Activated T-cell treated with anti-CD3 and anti-CD28 coated beads, Interleukin-2, amount 50 U/mL, for 1 hour (primary cell): ENCODE measurements at regions not wholly inside any gene's neighbourhood (a gene's known extent, or its start where the extent isn't known, plus 50 kb on each side); places are given as distances from the start of the nearest gene placed in this dataset.

Experiments used
- DNase-seq: peaks from one replicate; pipeline ENCODE4 v3.0.0-alpha.2; 2020

- no peak for DNase-seq
Measured at GRCh38 chr1:5564578-5565257, 427.5 kb downstream of the NPHP4 start.

DNA sequence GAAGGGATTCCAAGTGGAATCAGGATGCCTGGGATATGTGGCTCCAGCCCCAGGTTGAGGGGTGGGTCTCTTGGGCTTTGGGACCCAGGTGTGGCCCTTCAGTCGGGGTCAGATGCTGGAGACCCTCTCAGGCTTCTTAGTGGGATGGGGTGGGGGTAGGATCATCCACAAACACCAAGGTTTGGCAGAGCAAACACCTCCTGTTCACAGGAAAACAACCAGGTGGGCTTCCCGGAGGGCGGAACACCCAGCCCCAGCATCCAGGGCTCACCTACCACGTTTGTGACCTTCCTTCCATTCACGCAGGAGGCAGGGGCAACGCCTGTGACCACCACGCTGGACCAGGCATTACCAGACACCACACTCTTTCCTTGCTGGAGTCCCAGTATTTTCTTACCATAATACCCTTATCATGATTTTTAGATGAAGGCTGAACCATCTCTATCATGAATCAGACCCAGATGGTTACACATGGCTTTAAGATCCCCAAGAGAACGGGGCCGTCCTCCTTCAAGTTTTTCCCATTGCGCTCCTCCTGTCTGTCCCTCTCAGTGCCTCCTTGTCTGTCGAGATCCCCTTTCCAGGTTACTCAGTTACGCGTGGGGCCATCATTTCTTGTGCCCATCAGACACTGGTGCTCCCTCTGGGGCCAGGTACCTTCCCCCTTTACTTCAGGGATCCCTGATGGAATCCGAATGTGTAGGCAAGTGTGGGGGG is 428.2 kb downstream of the NPHP4 start:
- no peak for DNase-seq

- DNase-seq: no peak
Measured at GRCh38 chr1:5562769-5563168, 429.5 kb downstream of the NPHP4 start.

DNA sequence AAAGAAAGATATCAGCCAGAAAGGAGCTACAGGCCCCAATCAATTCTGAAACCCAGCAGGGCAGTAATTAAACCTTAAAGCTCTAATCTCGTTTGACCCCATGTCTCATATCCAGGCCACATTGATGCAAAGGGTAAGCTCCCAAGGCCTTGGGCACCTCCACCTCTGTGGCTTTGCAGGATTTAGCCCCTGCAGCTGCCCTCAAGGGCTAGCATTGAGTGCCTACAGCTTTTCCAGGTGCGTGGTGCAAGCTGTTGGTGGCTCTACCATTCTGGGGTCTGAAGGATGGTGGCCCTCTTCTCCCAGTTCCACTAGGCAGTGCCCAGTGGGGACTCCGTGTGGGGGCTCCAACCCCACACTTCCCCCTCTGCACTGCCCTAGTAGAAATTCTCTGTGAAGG is 429.9 kb downstream of the NPHP4 start:
- DNase-seq: no peak

DNA sequence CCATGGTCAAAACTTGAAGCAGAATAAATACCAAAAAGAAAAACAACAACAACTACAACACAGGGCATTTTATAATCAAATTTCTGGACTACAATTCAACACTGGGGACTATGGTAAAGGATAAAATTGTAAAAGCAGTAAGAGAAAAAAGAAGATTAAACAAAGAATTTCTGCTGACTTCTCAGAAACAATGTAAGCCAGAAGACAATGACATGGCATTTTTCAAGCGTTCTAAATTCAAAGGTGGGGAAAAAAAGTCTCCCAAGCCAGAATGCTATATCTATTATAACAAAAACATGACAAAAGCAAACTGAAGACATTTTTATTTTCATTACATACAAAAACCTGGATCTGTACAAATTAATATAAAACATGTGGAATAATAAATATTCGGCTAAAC is 433.1 kb downstream of the NPHP4 start:
- no peak for DNase-seq

- no peak for DNase-seq
Measured at GRCh38 chr1:5555853-5556252, 436.4 kb downstream of the NPHP4 start.

DNA sequence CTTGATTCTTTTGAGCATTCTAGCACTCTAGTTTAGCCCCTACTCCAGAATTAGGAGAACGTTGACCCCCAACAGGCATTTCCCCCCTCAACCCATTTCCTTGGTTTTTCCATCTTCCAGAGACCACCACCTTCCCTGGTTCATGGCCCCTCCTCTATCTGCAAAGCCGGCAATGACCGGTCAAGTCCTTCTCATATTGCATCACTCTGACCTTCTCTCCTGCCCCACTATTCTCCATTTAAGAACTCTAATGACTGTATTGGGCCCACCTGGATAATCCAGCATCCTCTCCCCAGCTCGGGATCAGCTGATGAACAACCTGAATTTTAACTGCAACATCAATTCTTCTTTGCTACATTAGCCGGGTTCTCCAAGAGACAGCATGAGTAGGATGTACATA is 437.4 kb downstream of the NPHP4 start:
- DNase-seq: no peak

- no peak for DNase-seq
Measured at GRCh38 chr1:5554111-5554510, 438.1 kb downstream of the NPHP4 start.

DNA sequence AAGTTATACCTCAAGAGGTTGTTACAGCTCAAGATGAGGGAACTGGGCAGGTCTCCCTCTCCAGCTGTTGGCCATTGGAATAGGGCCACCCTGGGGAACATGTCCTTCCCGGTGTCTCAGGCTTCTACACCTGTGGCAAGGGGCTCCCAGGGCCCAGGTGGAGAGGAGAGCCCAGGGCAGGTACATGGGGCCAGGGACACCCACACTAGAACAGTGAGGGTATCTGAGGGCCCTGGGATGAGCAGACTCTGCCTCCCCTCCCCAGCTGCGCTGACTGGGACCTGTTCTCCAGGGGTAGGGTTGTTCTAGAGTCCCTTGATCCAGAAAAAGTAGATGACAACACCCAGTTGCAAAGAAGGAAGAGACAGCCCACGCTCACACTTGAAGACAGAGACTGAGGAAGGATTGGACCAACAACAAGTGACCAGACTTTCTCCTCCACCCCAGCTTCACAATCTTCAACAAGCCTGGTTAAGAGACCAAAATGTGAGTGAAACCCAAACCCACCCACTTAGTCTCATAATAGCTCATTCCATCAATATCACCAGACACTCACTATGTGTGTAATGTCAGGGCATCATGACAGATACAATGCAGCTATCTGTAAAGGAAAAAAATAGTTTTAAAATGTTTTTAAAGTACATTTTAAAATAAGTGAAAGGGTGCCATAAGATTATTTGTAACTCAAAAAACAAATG is 439.3 kb downstream of the NPHP4 start:
- no peak for DNase-seq

DNA sequence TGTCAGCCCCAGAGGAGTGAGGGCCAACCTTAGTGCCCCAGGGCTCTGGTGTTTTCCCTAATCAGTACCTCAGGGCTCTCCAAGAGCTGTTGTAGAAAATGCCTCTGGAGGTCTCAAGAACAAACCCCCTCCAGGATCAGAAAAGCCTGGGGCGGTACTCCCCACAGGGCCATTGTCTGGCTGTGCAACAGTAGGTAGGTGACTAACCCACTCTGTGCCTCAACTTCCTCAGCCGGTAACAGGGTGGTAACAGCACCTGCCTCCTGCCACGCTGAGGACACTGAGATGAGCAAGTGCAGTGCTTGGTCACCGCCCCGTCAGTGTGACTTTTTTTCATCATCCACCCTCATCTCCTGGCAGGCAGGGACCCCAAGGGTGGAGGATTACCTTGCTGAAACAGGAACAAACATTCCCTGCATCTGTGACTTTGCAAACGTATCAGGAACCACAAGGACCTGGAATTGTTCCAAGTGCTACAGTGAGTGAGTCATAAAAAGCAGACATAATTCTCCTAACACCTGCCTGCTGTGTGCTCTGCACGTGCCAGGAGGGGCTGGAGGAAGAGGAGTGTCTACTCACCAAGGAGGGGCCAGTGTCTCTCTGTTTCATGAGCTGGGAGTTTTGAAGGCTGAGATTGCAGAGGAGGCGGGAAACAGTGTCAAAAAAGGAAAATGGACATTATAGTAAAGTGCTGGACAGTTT is 440.8 kb downstream of the NPHP4 start:
- DNase-seq: no peak

- DNase-seq: no peak
Measured at GRCh38 chr1:5548266-5548665, 444.0 kb downstream of the NPHP4 start.

DNA sequence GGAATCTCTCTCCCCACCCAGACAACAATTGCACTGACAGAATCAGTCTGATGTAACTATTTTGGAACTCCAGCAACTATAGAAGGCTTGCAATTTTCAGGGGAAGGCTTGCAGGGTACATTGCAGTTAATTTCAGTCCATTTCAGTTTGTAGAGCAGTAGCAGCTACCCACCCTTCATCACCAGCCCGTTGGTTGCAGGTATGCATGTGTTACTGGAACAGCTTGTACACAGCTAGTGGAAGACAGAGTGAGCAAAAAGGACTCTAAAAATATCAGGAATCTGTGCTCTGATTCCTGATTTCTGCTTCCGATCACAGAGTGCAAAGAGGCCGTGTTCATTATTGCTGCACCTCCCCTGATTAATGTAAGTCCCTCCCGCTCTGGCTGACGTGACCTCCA is 449.0 kb downstream of the NPHP4 start:
- no peak for DNase-seq

DNA sequence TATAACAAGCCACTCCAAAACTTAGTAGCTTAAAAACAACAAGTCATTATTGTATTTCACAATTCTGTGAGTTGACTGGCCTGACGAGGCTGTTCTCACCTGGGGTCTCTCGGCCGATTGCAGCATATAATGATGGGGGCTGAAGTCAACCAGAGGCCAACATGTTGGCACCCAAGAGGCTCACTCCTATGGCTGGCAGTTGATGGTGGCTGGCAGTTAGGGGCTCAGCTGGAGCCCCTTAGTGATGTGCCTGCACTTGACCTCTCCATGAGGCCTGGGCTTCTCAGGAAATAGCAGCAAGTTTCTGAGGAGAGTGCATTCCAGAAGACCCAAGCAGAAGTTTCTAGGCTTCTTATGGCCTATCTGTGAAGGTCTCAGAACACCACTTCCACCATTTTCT is 459.4 kb downstream of the NPHP4 start:
- DNase-seq: no peak

DNA sequence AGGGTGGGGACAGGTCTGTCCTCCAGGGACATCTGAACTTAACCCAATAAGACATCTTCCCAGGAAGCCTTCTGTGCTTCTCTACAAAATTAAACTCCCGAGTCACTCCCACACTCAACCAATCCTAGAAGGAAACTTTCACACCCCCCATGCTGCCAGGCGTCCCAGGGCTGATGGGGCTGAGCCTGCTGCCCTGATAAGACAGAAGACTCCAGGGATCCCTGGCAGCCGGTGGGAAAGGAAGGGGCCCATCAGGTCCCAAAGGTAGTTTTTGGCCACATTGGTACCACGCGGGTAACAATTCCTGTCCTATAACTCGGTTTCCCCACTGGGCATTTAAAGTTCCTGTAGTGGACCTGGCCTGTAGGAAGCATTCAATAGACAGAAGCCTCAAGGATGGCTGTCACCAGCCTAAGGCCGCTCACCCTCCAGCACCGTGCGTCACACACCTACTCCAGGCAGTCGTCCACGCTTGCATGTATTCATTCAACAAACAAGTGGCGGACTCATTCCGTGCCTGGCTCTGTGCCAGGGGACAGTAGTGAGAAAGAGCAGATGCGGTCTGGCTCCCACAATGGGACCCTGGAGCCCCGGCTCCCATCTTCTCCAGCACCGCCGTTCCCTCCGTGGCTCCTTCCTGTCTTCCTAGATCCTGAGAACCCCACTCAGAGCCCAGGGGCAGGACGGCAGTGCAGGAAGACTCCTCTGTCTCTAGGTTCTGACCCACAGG is 465.2 kb downstream of the NPHP4 start:
- no peak for DNase-seq

DNA sequence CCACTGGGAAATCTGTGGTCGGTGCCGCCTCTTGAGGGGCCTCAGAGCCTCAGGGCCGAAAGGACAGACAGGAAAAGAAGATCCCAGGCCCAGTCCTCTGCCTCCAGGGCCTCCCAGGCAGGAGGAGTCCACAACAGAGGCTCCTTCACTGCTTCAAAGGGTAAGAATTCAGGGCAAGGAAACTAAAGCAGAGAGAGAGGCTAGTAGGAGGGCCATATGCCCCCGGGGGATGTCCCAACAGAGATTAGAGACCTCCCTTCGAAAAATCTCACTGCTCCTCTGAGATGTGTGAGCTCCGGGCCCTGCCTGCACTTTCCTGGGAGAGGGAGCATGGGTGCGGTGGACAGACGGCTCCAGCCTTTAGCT is 465.9 kb downstream of the NPHP4 start:
- DNase-seq: no peak

DNA sequence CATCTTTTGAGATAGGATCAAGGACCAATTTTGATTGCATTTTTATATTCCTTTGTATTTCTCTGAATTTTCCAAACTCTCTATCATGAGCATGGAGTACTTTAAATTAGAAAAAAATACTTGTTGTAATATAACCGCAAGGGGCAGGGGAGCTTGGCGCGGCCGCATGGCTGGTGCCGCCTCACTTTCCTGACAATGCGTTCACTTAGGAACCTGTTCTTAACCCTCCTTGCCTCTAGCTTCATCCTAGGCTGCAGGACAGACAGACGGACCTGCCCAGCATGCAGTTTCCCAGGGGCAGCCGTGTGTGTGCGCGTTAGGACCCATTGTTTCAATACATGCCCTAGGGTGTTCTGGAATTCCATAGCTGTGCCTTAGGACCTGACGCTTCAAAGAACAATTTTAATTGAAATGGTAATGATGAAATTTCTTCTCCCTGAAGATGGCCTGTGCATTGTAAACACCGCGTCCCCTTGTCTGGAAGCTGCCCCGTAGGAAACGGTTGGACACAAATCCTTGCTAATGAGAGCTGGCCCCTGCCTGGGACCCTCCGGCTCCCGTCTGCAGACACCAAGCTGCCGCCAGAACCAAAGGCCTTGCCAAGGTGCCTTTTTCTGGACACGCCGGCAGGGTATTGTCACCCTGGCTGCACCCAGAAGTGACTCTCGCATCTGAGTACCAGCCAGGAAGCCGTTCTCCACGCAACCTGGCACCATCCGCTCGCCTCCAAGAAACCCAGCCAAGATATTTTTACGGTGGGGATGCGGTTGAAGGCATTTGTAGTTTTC is 466.4 kb downstream of the NPHP4 start:
- DNase-seq: no peak

DNA sequence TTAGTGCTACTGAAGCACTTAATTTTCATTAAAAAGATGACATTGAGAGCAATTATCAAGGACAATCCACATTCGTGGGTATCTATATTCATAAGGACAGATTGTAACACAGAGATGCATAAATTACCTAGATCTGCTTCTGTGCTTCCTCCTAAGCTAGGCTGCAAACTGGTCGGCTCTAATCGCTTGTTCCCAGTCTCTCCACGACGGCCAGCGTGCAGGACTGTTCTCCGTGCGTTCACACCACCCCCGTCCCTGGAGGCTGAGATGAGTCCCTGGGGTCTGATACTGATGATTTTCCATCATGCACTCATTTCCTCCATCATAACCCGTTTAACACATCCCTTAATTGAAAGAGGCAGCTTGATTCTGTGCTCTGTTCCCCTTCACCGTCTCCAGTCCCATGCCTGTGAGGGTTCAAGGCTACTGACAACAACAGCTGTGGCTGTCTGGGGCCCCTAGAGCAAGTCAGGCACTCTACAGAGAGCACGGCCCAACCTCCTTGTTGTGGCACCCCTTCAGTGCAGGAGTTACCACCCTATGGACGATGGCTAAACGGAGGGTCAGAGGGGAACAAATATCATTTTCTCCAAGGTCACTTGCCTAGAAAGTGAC is 469.6 kb downstream of the NPHP4 start:
- DNase-seq: no peak

GRCh38 chr1:5519366-5520135 is 472.7 kb downstream of the NPHP4 start:
- DNase-seq: no peak

- DNase-seq: no peak
Measured at GRCh38 chr1:5516756-5517155, 475.5 kb downstream of the NPHP4 start.

- DNase-seq: no peak
Measured at GRCh38 chr1:5515501-5515900, 476.7 kb downstream of the NPHP4 start.
